DOHH2 (cell line): ENCODE measurements at regions not wholly inside any gene's neighbourhood (a gene's known extent, or its start where the extent isn't known, plus 50 kb on each side); places are given as distances from the start of the nearest gene placed in this dataset.

Source experiments
- H3F3A ChIP-seq: fragments of 200-600 bp; sonication (generic), shearing (Covaris generic); 2 replicates; pipeline ENCODE4 v1.6.0; 2016; ENCODE audit warnings: antibody characterized with exemption, mild to moderate bottlenecking; ENCODE audit not compliant: control insufficient read depth, insufficient read depth
- H3K27ac ChIP-seq: fragments of 200-600 bp; sonication (generic); 2 replicates; pipeline ENCODE4 v1.5.1; 2014; ENCODE audit warnings: low read depth, mild to moderate bottlenecking, low read length, moderate library complexity
- H3K27me3 ChIP-seq: fragments of 200-600 bp; sonication (generic); 2 replicates; pipeline ENCODE4 v1.6.1; 2014; ENCODE audit warnings: mild to moderate bottlenecking, low read length, mixed read lengths; ENCODE audit not compliant: control insufficient read depth
- H3K36me3 ChIP-seq: fragments of 200-600 bp; sonication (generic); 2 replicates; pipeline ENCODE4 v1.6.1; 2014; ENCODE audit warnings: mild to moderate bottlenecking, low read length, moderate library complexity, mixed read lengths; ENCODE audit not compliant: control insufficient read depth
- H3K4me1 ChIP-seq: fragments of 200-600 bp; sonication (generic); 2 replicates; pipeline ENCODE4 v1.6.1; 2014; ENCODE audit warnings: mild to moderate bottlenecking, low read length, mixed read lengths; ENCODE audit not compliant: control insufficient read depth
- H3K4me2 ChIP-seq: fragments of 200-600 bp; sonication (generic); 2 replicates; pipeline ENCODE4 v1.6.0; 2014; ENCODE audit warnings: mild to moderate bottlenecking, low read length, moderate library complexity
- H3K4me3 ChIP-seq: fragments of 200-600 bp; sonication (generic); 2 replicates; pipeline ENCODE4 v1.5.1; 2014; ENCODE audit warnings: mild to moderate bottlenecking, low read length, mixed read lengths
- H3K79me2 ChIP-seq: fragments of 200-600 bp; sonication (generic); 2 replicates; pipeline ENCODE4 v1.6.1; 2014; ENCODE audit warnings: mild to moderate bottlenecking, low read length, mixed read lengths; ENCODE audit not compliant: control insufficient read depth
- H3K9me2 ChIP-seq: fragments of 200-600 bp; sonication (generic); replicated peaks from 2 replicates; pipeline ENCODE4 v1.6.1; 2014; ENCODE audit warnings: mild to moderate bottlenecking, low read length, mixed read lengths; ENCODE audit not compliant: control insufficient read depth
- H3K9me3 ChIP-seq: fragments of 200-600 bp; sonication (generic); 2 replicates; pipeline ENCODE4 v1.6.1; 2014; ENCODE audit warnings: antibody characterized with exemption, low read length, mixed read lengths; ENCODE audit not compliant: control insufficient read depth, insufficient read depth
- H4K20me1 ChIP-seq: fragments of 200-600 bp; sonication (generic); 2 replicates; pipeline ENCODE4 v1.6.0; 2014; ENCODE audit warnings: low read depth, mild to moderate bottlenecking, antibody characterized with exemption, low read length, moderate library complexity; ENCODE audit not compliant: control insufficient read depth, insufficient read depth
- EZH2phosphoT487 ChIP-seq: fragments of 200-600 bp; sonication (generic); IDR thresholded peaks from 2 replicates; pipeline ENCODE4 v1.6.1; 2017; ENCODE audit warnings: borderline replicate concordance, mild to moderate bottlenecking, antibody characterized with exemption, low read length, moderate library complexity, mixed read lengths
- TF ChIP-seq, protein P1 (sequence below): fragments of 200-600 bp; sonication (generic); IDR thresholded peaks from one replicate; pipeline ENCODE4 v1.5.1; 2014; ENCODE audit warnings: antibody characterized with exemption, mild to moderate bottlenecking, low read depth, low read length; ENCODE audit not compliant: poor library complexity, severe bottlenecking

DNA sequence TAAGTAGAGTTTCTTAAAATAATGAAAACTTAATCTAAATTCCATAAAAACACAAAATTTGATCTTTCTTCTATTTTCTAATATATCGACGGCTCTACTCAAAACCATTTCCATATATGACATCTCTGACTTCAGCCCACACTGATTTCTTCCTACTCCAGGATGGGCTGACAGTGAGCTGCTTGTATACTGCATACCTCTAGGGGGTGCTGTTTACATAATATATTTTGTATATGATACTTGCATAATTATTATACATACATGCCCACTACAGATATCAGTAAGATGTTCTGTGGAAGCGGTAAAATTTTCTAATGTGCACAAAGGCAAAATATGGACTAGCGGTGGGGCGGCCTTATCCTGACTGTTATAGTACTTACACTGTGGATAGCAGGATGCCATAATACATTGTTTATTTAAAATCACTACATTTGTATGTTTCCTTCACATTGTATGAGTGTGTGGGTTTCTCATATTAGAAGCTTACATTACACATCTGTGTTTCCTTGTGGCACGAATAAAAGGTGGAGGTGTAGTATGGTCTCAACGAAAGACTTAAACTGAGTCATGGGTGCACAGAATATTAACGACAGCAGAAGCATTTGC lies 66.1 kb upstream of the NXPH2 start:
- Histone ChIP-seq H4K20me1 (no peaks in the 10 kb centered on the region), H3K9me2 (no peaks in the 10 kb centered on the region), H3K4me3 (no peak overlapping the region), H3K9me3 (no peaks in the 10 kb centered on the region), H3K79me2 (no peaks in the 10 kb centered on the region), H3K27me3 (no peaks in the 10 kb centered on the region), H3K4me2 (no peak overlapping the region), H3K27ac (no peak overlapping the region), H3K4me1 (no peaks in the 10 kb centered on the region), H3F3A (no peaks in the 10 kb centered on the region), H3K36me3 (no peaks in the 10 kb centered on the region)
- TF ChIP-seq EZH2phosphoT487, result no peak
- TF ChIP-seq, protein P1, sequence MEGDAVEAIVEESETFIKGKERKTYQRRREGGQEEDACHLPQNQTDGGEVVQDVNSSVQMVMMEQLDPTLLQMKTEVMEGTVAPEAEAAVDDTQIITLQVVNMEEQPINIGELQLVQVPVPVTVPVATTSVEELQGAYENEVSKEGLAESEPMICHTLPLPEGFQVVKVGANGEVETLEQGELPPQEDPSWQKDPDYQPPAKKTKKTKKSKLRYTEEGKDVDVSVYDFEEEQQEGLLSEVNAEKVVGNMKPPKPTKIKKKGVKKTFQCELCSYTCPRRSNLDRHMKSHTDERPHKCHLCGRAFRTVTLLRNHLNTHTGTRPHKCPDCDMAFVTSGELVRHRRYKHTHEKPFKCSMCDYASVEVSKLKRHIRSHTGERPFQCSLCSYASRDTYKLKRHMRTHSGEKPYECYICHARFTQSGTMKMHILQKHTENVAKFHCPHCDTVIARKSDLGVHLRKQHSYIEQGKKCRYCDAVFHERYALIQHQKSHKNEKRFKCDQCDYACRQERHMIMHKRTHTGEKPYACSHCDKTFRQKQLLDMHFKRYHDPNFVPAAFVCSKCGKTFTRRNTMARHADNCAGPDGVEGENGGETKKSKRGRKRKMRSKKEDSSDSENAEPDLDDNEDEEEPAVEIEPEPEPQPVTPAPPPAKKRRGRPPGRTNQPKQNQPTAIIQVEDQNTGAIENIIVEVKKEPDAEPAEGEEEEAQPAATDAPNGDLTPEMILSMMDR, result peak; percentile 66

DNA sequence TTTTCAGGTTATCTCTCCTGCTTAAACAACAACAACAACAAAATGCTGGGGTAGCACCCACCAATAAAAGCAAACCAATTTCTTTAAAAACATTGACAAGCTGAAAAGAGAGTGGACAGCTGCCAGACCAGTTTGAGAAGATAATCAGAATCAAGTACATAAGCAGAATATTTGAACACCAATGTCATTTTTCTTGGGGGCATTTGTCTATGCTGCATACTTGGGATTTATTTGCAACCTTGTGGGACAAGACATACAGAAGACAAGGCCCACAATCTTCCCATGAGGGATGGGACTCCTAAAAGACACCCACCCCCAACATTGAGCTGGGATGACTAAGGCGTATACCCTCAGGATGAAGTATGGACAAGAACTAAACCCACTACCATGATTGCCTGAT lies 62.2 kb upstream of the NXPH2 start:
- H4K20me1 ChIP-seq, result no peaks in the 10 kb centered on the region
- TF ChIP-seq, protein P1, result no peak
- no peak for TF ChIP-seq EZH2phosphoT487
- H3K36me3 ChIP-seq, result no peaks in the 10 kb centered on the region
- no peaks in the 10 kb centered on the region for H3K79me2 ChIP-seq
- no peak overlapping the region for H3K4me2 ChIP-seq
- no peaks in the 10 kb centered on the region for H3K9me2 ChIP-seq
- H3K9me3 ChIP-seq, result no peaks in the 10 kb centered on the region
- H3K27ac ChIP-seq, result no peak overlapping the region
- H3K27me3 ChIP-seq, result no peaks in the 10 kb centered on the region
- H3K4me3 ChIP-seq, result no peak overlapping the region
- no peaks in the 10 kb centered on the region for H3F3A ChIP-seq
- H3K4me1 ChIP-seq, result no peaks in the 10 kb centered on the region

DNA sequence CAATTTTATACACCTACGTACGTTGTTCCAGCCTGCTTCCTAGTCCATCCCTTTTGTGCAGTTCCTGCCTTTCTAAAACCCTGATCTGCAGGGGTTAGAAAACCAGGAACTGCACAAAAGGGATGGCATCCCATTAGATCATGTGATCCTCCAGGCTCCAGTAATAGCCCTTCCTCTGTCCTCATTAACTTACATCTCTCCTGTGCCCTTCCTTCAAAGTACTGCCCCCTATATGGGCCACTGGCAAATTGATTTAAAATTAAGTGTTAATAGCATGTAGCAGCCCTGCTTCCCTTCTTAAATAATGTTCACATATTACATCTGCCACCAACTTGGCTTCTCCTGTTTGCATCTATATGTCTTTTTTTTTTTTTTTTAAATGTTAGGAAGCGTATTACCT lies 61.3 kb upstream of the NXPH2 start:
- TF ChIP-seq, protein P1, result no peak
- no peak for TF ChIP-seq EZH2phosphoT487
- H3K27me3 ChIP-seq, result no peaks in the 10 kb centered on the region
- no peaks in the 10 kb centered on the region for H3K79me2 ChIP-seq
- no peaks in the 10 kb centered on the region for H3K9me2 ChIP-seq
- no peaks in the 10 kb centered on the region for H3K36me3 ChIP-seq
- no peak overlapping the region for H3K4me3 ChIP-seq
- no peaks in the 10 kb centered on the region for H4K20me1 ChIP-seq
- no peak overlapping the region for H3K27ac ChIP-seq
- no peaks in the 10 kb centered on the region for H3K4me1 ChIP-seq
- H3K4me2 ChIP-seq, result no peak overlapping the region
- no peaks in the 10 kb centered on the region for H3K9me3 ChIP-seq
- no peaks in the 10 kb centered on the region for H3F3A ChIP-seq
